Pulmonary artery endothelial cell (primary cell): ENCODE measurements at regions not wholly inside any gene's neighbourhood (a gene's known extent, or its start where the extent isn't known, plus 50 kb on each side); places are given as distances from the start of the nearest gene placed in this dataset.

Experiments used
- DNase-seq: peaks from one replicate; pipeline ENCODE4 v3.0.0-alpha.2; 2011; ENCODE audit warnings: low read depth, low spot score

DNA sequence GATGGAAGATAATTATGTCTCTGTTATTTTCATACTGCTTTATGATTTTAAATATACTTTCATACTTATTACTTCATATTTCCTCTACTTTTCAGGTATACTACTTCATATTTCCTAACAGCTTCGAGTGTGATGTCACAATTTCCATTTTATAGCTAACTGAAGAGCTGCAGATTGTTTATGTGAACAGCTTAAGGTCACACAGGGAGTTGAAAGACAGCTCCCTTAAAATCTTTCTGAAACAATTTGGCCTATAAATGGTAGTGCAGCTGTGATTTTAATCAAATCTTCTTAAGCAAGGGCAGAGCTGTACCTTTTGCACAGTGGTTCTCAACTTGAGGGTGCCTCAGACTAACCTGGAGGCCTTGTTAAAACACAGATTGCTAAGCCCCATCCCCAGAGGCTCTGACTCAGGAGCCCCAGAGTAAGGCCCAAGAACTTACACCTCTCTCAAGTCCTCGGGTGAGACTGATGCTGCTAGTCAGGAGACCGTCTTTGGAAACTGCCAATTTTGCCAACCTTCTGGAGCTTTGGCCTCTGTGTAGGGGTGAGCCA is 347.0 kb upstream of the HSF2 start:
- DNase-seq = no peak

GRCh38 chr6:122059918-122060317 is 339.5 kb upstream of the HSF2 start:
- no peak for DNase-seq

GRCh38 chr6:122061855-122062254 is 337.6 kb upstream of the HSF2 start:
- DNase-seq = no peak

GRCh38 chr6:122063076-122063475 is 336.4 kb upstream of the HSF2 start:
- DNase-seq = no peak

DNA sequence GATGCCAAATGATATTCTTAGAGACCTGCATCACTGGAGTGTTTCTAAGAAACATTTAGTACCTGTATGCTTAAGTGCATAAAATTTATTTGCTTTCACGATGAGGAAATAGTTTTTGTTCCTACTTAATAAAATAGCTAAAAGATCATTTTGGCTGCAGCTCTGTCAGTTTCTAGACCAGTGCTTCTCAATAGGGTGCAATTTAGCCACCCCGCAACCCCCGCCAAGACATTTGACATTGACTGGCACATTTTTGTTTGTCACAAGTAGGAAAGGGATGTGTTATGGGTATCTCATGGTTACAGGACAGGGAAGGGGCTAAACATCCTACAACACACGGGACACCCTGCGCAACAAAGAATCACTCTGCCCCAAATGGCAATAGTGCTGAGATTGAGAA is 335.7 kb upstream of the HSF2 start:
- no peak for DNase-seq

DNA sequence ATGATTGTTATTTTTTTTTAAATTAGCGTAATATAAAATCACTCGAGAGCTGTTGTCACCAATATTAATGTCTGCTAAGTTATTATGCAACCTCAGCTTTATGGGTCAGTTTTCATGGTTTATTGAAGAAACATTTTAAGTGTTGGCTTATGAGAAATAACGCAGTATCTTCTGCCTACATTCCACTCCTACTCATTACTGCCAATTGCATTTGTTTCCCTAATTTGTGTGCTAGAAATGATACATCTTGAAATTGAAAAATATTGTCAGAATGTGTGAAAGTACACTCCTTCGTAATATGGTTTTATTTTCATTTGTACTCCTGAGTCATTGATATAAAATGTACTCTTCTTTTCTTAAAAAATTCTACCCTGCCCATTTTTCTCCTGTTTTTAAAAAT is 333.3 kb upstream of the HSF2 start:
- DNase-seq = no peak

DNA sequence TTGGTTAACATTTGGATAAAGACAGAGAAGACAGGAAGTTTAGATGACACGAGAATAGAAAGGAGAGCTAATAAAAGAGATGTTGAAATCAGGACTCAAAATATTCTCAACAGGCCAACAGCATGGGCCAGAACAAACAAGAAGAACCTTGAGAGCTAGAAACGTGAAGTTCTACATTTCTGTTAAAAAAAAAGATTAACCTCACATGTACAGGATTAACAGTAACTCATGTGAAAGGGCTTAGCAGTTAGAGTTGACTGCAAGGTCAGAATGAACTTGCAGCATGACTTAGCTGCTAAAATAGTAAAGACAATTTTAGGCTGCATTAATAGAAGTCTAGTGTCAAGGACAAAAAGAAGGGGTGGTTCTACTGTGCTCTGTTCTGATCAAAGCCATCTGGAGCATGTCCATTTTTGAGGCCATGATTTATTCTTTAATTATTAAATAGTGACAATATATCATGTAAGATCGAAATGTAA is 331.1 kb upstream of the HSF2 start:
- no peak for DNase-seq

- DNase-seq = no peak
Observed at GRCh38 chr6:122069932-122070331, 329.5 kb upstream of the HSF2 start.

DNA sequence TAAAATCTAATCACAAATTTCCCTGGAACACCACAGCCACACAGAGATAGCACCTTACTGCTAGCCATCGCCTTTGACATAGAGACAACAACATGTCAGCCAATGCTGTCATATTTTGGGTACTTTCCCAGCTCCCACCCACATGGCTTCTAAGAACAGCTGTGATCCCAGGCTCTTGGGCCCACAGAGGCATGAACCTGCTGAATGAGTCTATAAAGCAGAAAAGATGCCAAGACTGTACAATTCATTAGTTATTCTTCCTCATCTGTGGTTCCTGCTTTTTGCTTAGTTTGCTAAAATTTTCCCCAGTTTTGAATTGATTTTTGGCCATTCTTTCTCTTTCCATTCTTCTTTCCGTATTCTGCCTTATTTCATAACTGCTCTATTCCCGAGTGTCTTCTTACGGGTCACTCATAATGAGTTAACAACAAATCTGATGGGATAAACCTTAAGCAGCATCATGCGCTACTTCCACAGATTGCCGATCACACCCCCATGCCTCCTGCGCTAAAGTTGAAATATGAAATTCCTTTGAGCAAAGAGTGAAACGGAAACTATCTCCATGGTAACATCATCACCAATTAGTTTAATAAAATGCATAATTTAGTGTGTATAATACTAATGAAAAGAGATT is 327.3 kb upstream of the HSF2 start:
- DNase-seq = no peak

DNA sequence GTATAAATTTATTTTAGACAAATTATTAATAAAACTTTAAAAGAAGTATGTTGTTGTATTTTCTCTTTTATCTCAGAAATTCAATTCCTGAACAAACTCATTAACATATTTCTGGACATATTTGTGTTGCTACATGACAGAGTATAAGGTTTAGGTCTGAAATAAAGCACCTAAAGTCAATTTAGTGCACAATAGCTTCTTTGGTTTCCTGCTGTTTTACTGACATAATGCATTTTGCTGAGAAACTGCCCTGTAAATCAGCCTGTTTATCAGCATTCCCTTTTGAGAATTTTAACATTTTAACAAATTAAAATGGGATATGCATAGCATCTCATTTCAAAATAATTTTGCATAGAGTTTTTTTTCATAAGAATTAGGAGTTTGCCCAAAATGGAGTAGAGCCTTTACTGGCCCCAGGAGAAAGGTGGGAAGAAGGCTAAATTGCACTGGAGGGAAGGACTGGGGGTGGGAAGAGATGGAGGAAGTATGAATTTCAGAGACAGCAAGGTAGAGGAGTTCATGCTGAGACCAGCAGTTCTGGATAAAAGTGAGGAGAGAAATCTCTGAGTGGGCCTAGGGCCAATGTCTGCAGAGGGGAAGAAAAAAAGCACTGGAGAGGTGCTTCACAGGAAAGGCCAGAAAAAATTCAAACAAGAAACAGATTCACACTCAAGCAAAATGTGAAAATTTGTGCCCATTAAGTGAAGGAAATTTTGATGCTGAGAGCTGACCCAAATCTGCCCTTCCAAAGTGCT is 324.2 kb upstream of the HSF2 start:
- no peak for DNase-seq

DNA sequence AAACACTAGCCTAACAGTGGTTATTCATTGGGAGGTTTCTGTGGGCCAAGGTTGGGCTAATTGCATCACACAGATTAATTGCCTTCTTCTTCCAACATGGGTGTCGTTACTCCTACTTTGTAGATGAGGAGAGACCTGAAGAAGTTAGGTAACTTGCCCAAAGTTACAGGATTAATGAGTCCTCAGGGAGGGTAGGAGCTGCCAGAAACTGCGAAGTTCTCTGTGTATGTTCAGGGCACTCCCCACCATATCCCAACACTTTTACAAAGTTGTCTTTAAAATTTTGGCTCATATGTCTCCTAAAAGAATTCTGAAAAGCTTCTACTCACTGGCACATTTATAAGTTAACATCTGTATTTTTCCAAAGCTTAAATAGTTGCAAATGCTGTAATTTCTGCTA is 323.5 kb upstream of the HSF2 start:
- no peak for DNase-seq

DNA sequence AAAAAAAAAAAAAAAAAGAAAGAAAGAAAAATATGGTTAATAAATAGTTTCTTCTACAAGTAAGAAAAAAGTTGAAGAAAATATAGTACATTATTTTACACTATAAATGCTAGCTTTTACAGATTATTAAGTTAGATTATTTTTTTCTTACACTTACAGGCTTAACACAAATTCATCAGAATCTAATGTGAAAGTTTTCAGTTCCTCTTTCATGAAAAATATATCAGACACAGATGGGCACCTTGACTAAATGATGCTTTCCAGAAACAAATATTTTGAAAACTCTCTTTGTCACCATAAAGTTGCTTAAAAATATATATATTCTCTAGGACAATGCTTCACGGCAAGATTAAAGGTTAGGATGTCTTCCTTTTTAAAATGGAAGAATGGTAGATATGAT is 321.8 kb upstream of the HSF2 start:
- DNase-seq = no peak

DNA sequence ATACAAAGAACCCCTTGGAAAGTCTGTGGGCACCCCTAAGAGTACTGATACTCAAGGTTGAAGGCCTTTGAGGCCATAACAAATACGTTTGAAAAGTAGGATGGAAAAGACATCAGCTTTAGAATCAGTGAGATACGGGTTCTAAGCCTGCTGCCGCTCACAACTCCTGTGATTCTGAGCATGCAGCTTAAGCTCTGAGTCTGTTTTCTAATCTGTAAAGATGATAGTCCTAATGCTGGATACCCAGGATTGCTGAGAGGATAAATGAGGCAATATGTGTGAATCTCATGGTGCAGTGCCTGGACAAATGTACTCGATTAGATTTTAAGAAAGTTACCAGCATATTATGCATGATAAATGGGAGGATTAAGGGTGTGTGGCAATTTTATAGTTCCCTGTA is 321.0 kb upstream of the HSF2 start:
- no peak for DNase-seq

- no peak for DNase-seq
Observed at GRCh38 chr6:122079916-122080315, 319.5 kb upstream of the HSF2 start.

GRCh38 chr6:122081921-122082320 is 317.5 kb upstream of the HSF2 start:
- no peak for DNase-seq

GRCh38 chr6:122082370-122082769 is 317.1 kb upstream of the HSF2 start:
- no peak for DNase-seq

DNA sequence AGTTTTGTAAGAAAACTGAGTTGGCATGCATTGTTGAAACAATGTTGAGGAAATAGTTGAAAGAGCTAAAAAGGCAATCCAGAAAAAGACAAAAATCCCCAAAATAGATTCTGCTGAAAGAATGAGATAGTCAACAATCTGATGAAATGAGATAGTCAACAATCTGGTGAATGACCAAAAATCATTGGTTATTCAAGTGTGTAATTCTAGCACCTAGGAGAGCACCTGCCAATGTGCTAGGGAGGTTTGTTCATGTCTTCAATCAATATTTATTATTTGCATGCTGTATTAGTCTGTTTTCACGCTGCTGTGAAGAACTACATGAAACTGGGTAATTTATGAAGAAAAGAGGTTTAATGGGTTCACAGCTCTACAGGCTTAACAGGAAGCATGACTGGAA is 307.1 kb upstream of the HSF2 start:
- no peak for DNase-seq

GRCh38 chr6:122098201-122098678 is 301.2 kb upstream of the HSF2 start:
- DNase-seq = no peak

DNA sequence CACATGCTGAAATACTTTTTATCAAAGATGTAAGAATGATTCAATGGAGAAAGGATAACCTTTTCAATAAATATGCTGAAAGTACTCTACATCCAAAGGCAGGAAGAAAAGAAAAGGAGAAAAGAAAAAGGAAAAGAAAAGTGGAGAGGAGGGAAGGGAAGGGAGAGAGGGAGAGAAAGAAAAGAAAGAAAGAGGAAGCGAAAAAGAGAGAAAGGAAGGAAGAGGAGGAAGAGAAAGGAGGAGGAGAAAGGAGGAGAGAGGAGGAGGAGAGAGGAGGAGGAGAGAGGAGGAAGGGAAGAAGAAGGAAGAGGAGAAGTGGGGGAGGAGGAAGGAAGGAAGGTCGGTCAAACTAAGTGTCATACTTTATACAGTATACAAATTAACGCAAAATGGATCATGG is 297.4 kb upstream of the HSF2 start:
- DNase-seq = no peak

- no peak for DNase-seq
Observed at GRCh38 chr6:122107256-122107852, 292.1 kb upstream of the HSF2 start.

GRCh38 chr6:122109075-122109474 is 290.4 kb upstream of the HSF2 start:
- no peak for DNase-seq

DNA sequence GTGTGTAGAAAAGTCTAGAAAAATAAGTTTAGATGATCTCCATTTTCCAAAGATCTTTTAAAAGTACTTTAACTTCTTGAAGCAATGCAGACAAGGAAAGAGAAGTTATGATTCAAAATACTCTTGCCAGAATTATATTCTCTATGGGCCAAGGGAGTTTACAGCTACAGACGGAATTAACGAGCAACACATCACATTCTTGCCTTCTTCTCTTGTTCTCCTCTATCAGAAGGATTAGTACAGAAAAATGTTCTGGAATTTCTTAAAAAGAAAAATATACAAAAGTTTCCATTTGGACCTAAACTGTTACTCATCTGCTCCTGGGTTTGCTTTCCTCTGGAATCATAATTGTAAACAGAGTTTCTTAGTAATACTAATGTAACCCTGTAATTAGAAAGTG is 284.7 kb upstream of the HSF2 start:
- no peak for DNase-seq
